ENCODE measurements at regions not wholly inside any gene's neighbourhood (a gene's known extent, or its start where the extent isn't known, plus 50 kb on each side); places are given as distances from the start of the nearest gene placed in this dataset.
A peak's percentile ranks its signal among the peaks of the same experiment; 100 is the strongest.

DNA sequence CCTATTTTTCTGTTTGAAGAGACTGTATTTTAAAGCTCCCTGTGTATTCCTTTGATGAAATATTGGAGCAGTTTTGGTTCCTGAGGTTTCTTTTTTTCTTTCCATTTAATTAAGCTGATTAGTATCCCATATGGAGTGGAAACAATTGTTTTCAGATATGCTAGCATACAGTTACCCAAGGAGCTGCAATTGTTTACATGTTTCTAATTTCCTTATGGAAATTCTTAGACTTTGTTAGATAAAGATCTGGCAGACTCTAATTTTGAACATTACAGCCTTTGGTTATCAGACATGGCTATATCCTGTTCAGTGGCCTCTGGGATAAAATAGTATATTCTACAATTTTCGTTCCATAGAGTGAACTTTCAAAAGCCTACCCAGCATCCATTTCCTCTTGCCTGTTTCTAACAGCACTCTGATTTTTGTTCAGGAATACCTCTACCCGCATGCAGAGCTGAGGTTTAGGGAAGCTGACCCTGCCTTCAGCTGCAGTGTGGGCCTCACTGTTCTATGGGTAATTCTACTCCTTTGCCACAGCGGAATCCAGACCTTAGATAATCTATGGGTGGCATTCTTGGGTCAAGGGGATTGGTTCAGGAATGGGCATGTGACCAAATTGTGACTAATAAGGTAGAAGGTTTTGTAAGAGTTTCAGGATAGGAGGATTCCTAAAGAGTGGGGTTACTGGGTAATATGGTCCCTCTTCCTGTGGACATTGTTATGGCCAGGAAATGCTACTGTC, 161.1 kb upstream of the ANKRD28 start:
- no peak for DNase-seq (ENCODE audit: low read depth)
- Histone ChIP-seq H3K27me3 (ENCODE audit: control insufficient read depth, insufficient read depth, low read length) (no peaks in the 10 kb centered on the region), H3K36me3 (ENCODE audit: control insufficient read depth, insufficient read depth, low read length) (no peaks in the 10 kb centered on the region), H3K4me3 (ENCODE audit: low read depth, low read length) (no peak overlapping the region)
- TF ChIP-seq, protein P1, sequence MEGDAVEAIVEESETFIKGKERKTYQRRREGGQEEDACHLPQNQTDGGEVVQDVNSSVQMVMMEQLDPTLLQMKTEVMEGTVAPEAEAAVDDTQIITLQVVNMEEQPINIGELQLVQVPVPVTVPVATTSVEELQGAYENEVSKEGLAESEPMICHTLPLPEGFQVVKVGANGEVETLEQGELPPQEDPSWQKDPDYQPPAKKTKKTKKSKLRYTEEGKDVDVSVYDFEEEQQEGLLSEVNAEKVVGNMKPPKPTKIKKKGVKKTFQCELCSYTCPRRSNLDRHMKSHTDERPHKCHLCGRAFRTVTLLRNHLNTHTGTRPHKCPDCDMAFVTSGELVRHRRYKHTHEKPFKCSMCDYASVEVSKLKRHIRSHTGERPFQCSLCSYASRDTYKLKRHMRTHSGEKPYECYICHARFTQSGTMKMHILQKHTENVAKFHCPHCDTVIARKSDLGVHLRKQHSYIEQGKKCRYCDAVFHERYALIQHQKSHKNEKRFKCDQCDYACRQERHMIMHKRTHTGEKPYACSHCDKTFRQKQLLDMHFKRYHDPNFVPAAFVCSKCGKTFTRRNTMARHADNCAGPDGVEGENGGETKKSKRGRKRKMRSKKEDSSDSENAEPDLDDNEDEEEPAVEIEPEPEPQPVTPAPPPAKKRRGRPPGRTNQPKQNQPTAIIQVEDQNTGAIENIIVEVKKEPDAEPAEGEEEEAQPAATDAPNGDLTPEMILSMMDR (IDR thresholded peaks at IDR 0.05; ENCODE audit: insufficient read depth, low read length, poor library complexity, severe bottlenecking), result no peak

GRCh38 chr3:15959434-15959811, 161.6 kb upstream of the ANKRD28 start:
- Histone ChIP-seq H3K4me3 (ENCODE audit: low read depth, low read length) (no peak overlapping the region), H3K27me3 (ENCODE audit: control insufficient read depth, insufficient read depth, low read length) (no peaks in the 10 kb centered on the region), H3K36me3 (ENCODE audit: control insufficient read depth, insufficient read depth, low read length) (no peaks in the 10 kb centered on the region)
- TF ChIP-seq, protein P1 (IDR thresholded peaks at IDR 0.05; ENCODE audit: insufficient read depth, low read length, poor library complexity, severe bottlenecking), result no peak
- DNase-seq (ENCODE audit: low read depth), result no peak

GRCh38 chr3:15964605-15965442, 167.0 kb upstream of the ANKRD28 start:
- TF ChIP-seq, protein P1 (IDR thresholded peaks at IDR 0.05; ENCODE audit: insufficient read depth, low read length, poor library complexity, severe bottlenecking), result no peak
- no peaks in the 10 kb centered on the region for H3K36me3 ChIP-seq (ENCODE audit: control insufficient read depth, insufficient read depth, low read length)
- H3K27me3 ChIP-seq (ENCODE audit: control insufficient read depth, insufficient read depth, low read length), result no peaks in the 10 kb centered on the region
- peak; percentile 14 for DNase-seq (ENCODE audit: low read depth)
- H3K4me3 ChIP-seq (ENCODE audit: low read depth, low read length), result no peak overlapping the region

- H3K4me3 ChIP-seq (ENCODE audit: low read depth, low read length), result no peak overlapping the region
- H3K27me3 ChIP-seq (ENCODE audit: control insufficient read depth, insufficient read depth, low read length), result no peaks in the 10 kb centered on the region
- TF ChIP-seq, protein P1 (IDR thresholded peaks at IDR 0.05; ENCODE audit: insufficient read depth, low read length, poor library complexity, severe bottlenecking), result no peak
- DNase-seq (ENCODE audit: low read depth), result no peak
- H3K36me3 ChIP-seq (ENCODE audit: control insufficient read depth, insufficient read depth, low read length), result no peaks in the 10 kb centered on the region
These were observed 169.8 kb upstream of the ANKRD28 start for GRCh38 chr3:15967577-15967976.

DNA sequence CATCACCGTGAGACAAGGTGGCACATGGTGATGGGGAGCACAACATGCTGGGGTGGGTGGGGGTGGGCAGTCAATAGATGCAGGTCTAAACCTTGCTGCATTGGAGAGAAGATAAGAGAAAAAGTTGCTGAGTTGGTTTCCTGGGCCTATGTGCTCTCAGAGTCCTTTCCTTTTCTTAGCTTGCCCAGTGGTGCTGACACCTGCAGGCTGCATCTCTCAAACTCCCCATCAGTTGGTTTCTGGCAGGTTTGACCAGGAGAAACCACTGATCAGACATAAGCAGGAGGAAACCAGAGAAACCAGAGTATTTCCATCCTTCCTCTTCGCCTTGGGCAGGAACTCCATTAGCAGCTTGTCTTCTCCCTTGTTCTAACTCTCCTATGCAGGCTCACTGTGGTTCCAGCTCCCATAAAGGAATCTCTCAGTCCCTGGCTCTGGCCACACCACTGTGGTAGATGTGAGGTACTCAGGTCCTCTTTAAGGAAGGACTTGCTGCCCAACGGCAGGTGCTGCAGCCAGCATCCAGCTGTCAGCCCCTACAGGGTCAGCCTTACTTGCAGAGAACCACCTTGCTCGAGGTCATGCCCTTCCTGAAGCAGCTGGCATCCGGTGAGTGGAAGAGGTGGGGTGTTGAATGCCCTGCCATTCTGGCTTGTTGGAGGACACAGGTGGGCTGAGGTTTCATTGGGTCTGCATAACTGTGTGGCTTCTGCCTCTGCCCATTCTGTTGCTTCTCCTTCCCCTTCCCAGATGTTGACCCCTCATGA, 172.3 kb upstream of the ANKRD28 start:
- Histone ChIP-seq H3K36me3 (ENCODE audit: control insufficient read depth, insufficient read depth, low read length) (no peaks in the 10 kb centered on the region), H3K4me3 (ENCODE audit: low read depth, low read length) (no peak overlapping the region), H3K27me3 (ENCODE audit: control insufficient read depth, insufficient read depth, low read length) (no peaks in the 10 kb centered on the region)
- TF ChIP-seq, protein P1 (IDR thresholded peaks at IDR 0.05; ENCODE audit: insufficient read depth, low read length, poor library complexity, severe bottlenecking), result no peak
- DNase-seq (ENCODE audit: low read depth), result no peak
